A549 (cell line): ENCODE measurements at regions not wholly inside any gene's neighbourhood (a gene's known extent, or its start where the extent isn't known, plus 50 kb on each side); places are given as distances from the start of the nearest gene placed in this dataset.

Experiments used
- ATAC-seq, 2 experiments: fragments of 200-7000 bp in 1 of 2; fragments of >200 bp in 1 of 2; cut with Nextera tagmentation in 1 of 2; cut with Tn5 transposase in 1 of 2; 3 replicates each; pipeline versions ENCODE4 v1.8.0 to v1.9.1; 2018 to 2020; ENCODE audit warnings: mild to moderate bottlenecking in 1 of 2, moderate library complexity in 1 of 2
- CTCF ChIA-PET: fragments of 300-600 bp; sonication (Branson Sonifier 250); formaldehyde crosslinking; extraction: SDS; loops from one replicate; lab custom pipeline; 2021; ENCODE audit warnings: antibody characterized with exemption, inconsistent platforms; lab: Yijun Ruan, JAX
- POLR2A ChIA-PET: fragments of 350-600 bp; formaldehyde crosslinking; extraction: SDS; loops from one replicate; lab custom pipeline; 2021; ENCODE audit warnings: antibody characterized with exemption, inconsistent platforms; lab: Yijun Ruan, JAX
- DNase-seq, 2 experiments: peaks; one replicate each; pipeline versions ENCODE4 v3.0.0 to v3.0.0-alpha.2; 2011 to 2016; ENCODE audit warnings: low read depth in 1 of 2, low spot score in 1 of 2
- FAIRE-seq: peaks from 2 replicates; lab custom pipeline; 2011; peaks lifted over from hg19 to GRCh38; lab: Jason Lieb, UNC
- H3K27ac ChIP-seq, 2 experiments: fragments of >200 bp; sonication (Bioruptor Twin); formaldehyde crosslinking; 3 replicates each; pipeline ENCODE4 v1.5.1; 2016 to 2017
- H3K4me1 ChIP-seq: fragments of >200 bp; sonication (Bioruptor Twin); formaldehyde crosslinking; 3 replicates; pipeline ENCODE4 v1.6.1; 2016
- H3K4me2 ChIP-seq: fragments of >200 bp; sonication (Bioruptor Twin); formaldehyde crosslinking; 3 replicates; pipeline ENCODE4 v1.6.1; 2016
- H3K4me3 ChIP-seq: fragments of >200 bp; sonication (Bioruptor Twin); formaldehyde crosslinking; 3 replicates; pipeline ENCODE4 v1.5.1; 2016
- H3K9me3 ChIP-seq: fragments of >200 bp; sonication (Bioruptor Twin); formaldehyde crosslinking; 3 replicates; pipeline ENCODE4 v1.6.1; 2016
- BHLHE40 ChIP-seq: IDR thresholded peaks from 2 replicates; pipeline ENCODE4 v1.6.1; 2012; ENCODE audit warnings: low read depth, low read length, inconsistent platforms
- CBX8 ChIP-seq: fragments of 200-600 bp; sonication (generic); IDR thresholded peaks from 2 replicates; pipeline ENCODE4 v1.6.1; 2016
- EHMT2 ChIP-seq: fragments of 200-600 bp; sonication (generic); IDR thresholded peaks from 2 replicates; pipeline ENCODE4 v1.6.1; 2016; ENCODE audit warnings: antibody characterized with exemption, low read depth, mild to moderate bottlenecking, moderate library complexity
- EP300 ChIP-seq, 2 experiments: fragments of >200 bp; sonication (Bioruptor Twin); formaldehyde crosslinking; IDR thresholded peaks; 2 replicates in 1 of 2; 3 replicates in 1 of 2; pipeline ENCODE4 v1.6.1; 2016 to 2017
- ESRRA ChIP-seq: fragments of 150-350 bp; IDR thresholded peaks from 2 replicates; pipeline ENCODE4 v1.6.1; 2014; ENCODE audit warnings: mild to moderate bottlenecking, low read length, borderline replicate concordance
- FOSB ChIP-seq: fragments of 250-450 bp; sonication (Bioruptor Pico); IDR thresholded peaks from 2 replicates; pipeline ENCODE4 v1.5.0; 2020; ENCODE audit warnings: mild to moderate bottlenecking, moderate library complexity
- HEYL ChIP-seq: fragments of 250-450 bp; sonication (Bioruptor Pico); IDR thresholded peaks from 2 replicates; pipeline ENCODE4 v1.8.0; 2021; ENCODE audit warnings: mild to moderate bottlenecking, moderate library complexity
- HOXA7 ChIP-seq: fragments of 250-450 bp; sonication (Bioruptor Pico); IDR thresholded peaks from 2 replicates; pipeline ENCODE4 v1.5.0; 2020; ENCODE audit warnings: mild to moderate bottlenecking, moderate library complexity
- JUN ChIP-seq, 2 experiments: fragments of >200 bp; sonication (Bioruptor Twin); formaldehyde crosslinking; IDR thresholded peaks; 2 replicates in 1 of 2; 3 replicates in 1 of 2; pipeline ENCODE4 v1.6.1; 2016 to 2017
- KDM1A ChIP-seq: fragments of 200-600 bp; sonication (generic); IDR thresholded peaks from 2 replicates; pipeline ENCODE4 v1.6.1; 2016; ENCODE audit warnings: low read depth, mild to moderate bottlenecking
- PHF8 ChIP-seq: fragments of 200-600 bp; sonication (generic); IDR thresholded peaks from 2 replicates; pipeline ENCODE4 v1.6.1; 2016; ENCODE audit warnings: low read depth, mild to moderate bottlenecking, antibody characterized with exemption, moderate library complexity, borderline replicate concordance
- POLR2A ChIP-seq: IDR thresholded peaks from 2 replicates; pipeline ENCODE4 v1.6.1; 2012; ENCODE audit warnings: mild to moderate bottlenecking, low read length
- RAD21 ChIP-seq, 2 experiments: fragments of >200 bp in 1 of 2; sonication (Bioruptor Twin) in 1 of 2; formaldehyde crosslinking in 1 of 2; IDR thresholded peaks in 1 of 2; conservative IDR thresholded peaks in 1 of 2; 2 replicates in 1 of 2; 3 replicates in 1 of 2; pipeline ENCODE4 v1.6.1; 2012 to 2018; ENCODE audit warnings: inconsistent platforms in 1 of 2
- RARB ChIP-seq: fragments of 250-450 bp; sonication (Bioruptor Pico); IDR thresholded peaks from 2 replicates; pipeline ENCODE4 v1.8.0; 2021; ENCODE audit warnings: mild to moderate bottlenecking, moderate library complexity
- RNF2 ChIP-seq: fragments of 200-600 bp; sonication (generic); IDR thresholded peaks from 2 replicates; pipeline ENCODE4 v1.6.1; 2016; ENCODE audit warnings: low read depth, mild to moderate bottlenecking, antibody characterized with exemption, moderate library complexity, borderline replicate concordance
- SMC3 ChIP-seq: fragments of >200 bp; sonication (Bioruptor Twin); formaldehyde crosslinking; IDR thresholded peaks from 3 replicates; pipeline ENCODE4 v1.6.1; 2018; ENCODE audit warnings: inconsistent platforms
- TFCP2L1 ChIP-seq: fragments of 250-450 bp; sonication (Bioruptor Pico); IDR thresholded peaks from 2 replicates; pipeline ENCODE4 v1.5.0; 2021; ENCODE audit warnings: mild to moderate bottlenecking
- ZC3H11A ChIP-seq: fragments of 450-650 bp; IDR thresholded peaks from 2 replicates; pipeline ENCODE4 v1.6.1; 2014; ENCODE audit warnings: antibody characterized with exemption, mild to moderate bottlenecking
- WGBS: methylation state at CpG from one replicate; pipeline ENCODE4 v1.1.6; 2017; ENCODE audit errors: missing lambda C conversion rate; 5-methylcytosine and 5-hydroxymethylcytosine counted together
- TF ChIP-seq, protein P1 (sequence below): fragments of >200 bp; sonication (Bioruptor Twin); formaldehyde crosslinking; IDR thresholded peaks from 3 replicates; pipeline ENCODE4 v1.6.1; 2016
- TF ChIP-seq, protein P2 (sequence below): fragments of 450-650 bp; IDR thresholded peaks from 2 replicates; pipeline ENCODE4 v1.6.1; 2014; ENCODE audit warnings: antibody characterized with exemption
- TF ChIP-seq, protein P3 (sequence below): fragments of >200 bp; sonication (Bioruptor Twin); formaldehyde crosslinking; IDR thresholded peaks from 3 replicates; pipeline ENCODE4 v1.5.1; 2016

- Histone ChIP-seq H3K4me2 (no peak overlapping the region), H3K9me3 (no peaks in the 10 kb centered on the region), H3K4me3 (no peak overlapping the region), H3K4me1 (no peaks in the 10 kb centered on the region), H3K27ac (no peak overlapping the region)
- no peak for FAIRE-seq
- ChIA-PET CTCF (no interaction called here), POLR2A (no interaction called here)
- no peak for ATAC-seq
- WGBS = 68% methylated on average over 8 of the region's 8 CpGs
- no peak for TF ChIP-seq SMC3
- TF ChIP-seq FOSB (CRISPR knock-in tag) = no peak
- no peak for TF ChIP-seq BHLHE40
- no peak for TF ChIP-seq RARB
- no peak for TF ChIP-seq HOXA7 (CRISPR knock-in tag)
- TF ChIP-seq POLR2A = no peak
- no peak for TF ChIP-seq RNF2
- DNase-seq = no peak
Measured at GRCh38 chr16:73204359-73205152, 156.6 kb upstream of the ZFHX3 start.

DNA sequence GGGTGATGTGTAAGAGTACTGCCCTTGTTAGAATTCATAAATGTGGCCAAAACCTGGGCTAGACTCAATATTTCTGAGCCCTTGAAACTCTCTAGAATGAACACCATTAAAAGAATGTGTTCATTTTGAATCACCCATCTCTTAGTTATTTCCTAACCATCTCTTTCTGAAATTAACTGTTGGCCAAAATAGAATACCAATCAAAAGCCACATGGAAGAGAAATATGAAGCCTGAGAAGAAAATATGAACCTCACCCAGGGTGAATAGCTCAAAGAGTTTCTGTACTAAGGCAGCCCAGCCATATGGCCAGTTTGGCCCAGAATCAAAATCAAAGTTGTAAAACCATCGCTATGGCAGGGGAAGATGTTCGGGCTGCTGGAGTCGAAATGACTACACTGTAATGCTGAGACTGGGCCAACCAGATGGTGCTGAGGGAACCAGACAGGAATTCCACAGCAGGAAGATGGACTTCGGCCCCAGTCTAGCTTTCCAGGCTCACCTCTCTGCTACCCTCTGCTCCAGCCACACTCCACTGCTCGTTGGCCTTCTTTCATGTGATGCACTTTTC lies 154.3 kb upstream of the ZFHX3 start:
- Histone ChIP-seq H3K27ac (no peak overlapping the region; a peak in 1 of 6 replicates), H3K4me2 (no peak overlapping the region), H3K9me3 (no peaks in the 10 kb centered on the region), H3K4me3 (no peak overlapping the region), H3K4me1 (no peaks in the 10 kb centered on the region)
- ChIA-PET POLR2A (no interaction called here), CTCF (interaction anchor here (0.9 to 1.6 kb wide), 3 partner anchors 16 to 30 kb away, joined by 3 to 6 read pairs (median 3); no protein-coding TSS in a partner anchor)
- DNase-seq = peak in 1 of 2 experiments; percentile 16
- ATAC-seq = peak in 1 of 2 experiments; percentile 67; a peak in 3 of 6 replicates
- no peak for TF ChIP-seq CBX8
- TF ChIP-seq ZC3H11A = no peak
- TF ChIP-seq SMC3 = no peak
- no peak for TF ChIP-seq FOSB (CRISPR knock-in tag)
- no peak for TF ChIP-seq EP300 (IDR thresholded peaks at IDR 0.05)
- no peak for TF ChIP-seq EHMT2
- no peak for TF ChIP-seq KDM1A
- no peak for TF ChIP-seq HEYL (CRISPR knock-in tag)
- TF ChIP-seq, protein P1, sequence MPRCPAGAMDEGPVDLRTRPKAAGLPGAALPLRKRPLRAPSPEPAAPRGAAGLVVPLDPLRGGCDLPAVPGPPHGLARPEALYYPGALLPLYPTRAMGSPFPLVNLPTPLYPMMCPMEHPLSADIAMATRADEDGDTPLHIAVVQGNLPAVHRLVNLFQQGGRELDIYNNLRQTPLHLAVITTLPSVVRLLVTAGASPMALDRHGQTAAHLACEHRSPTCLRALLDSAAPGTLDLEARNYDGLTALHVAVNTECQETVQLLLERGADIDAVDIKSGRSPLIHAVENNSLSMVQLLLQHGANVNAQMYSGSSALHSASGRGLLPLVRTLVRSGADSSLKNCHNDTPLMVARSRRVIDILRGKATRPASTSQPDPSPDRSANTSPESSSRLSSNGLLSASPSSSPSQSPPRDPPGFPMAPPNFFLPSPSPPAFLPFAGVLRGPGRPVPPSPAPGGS = no peak
- no peak for TF ChIP-seq PHF8
- TF ChIP-seq JUN (IDR thresholded peaks at IDR 0.05) = no peak
- TF ChIP-seq ESRRA = no peak
- TF ChIP-seq, protein P2, sequence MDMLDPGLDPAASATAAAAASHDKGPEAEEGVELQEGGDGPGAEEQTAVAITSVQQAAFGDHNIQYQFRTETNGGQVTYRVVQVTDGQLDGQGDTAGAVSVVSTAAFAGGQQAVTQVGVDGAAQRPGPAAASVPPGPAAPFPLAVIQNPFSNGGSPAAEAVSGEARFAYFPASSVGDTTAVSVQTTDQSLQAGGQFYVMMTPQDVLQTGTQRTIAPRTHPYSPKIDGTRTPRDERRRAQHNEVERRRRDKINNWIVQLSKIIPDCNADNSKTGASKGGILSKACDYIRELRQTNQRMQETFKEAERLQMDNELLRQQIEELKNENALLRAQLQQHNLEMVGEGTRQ = no peak
- WGBS = 61% methylated on average over 5 of the region's 5 CpGs
- FAIRE-seq = no peak

DNA sequence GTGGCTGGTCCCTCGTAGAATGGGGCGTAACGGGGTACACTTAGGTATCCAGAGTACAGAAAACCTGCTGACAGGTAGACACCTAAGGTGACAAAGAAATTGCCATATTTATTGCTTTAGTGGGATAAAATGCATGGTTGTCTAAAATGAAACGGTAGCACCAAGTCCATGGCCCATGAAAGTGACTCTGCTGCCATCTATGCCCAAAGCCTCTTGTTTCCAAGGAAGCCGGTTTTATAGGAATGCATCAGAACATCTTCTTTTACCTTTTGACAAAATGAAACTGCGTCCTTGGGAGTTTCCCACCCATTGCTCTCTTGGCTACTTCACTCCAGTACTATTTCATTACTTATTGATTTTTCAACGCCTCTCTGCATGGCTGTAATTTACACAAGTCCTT lies 151.3 kb upstream of the ZFHX3 start:
- DNase-seq (peak in 1 of 2 experiments; percentile 24), FAIRE-seq (no peak)
- CTCF ChIA-PET = no interaction called here
- no peaks in the 10 kb centered on the region for H3K9me3 ChIP-seq
- POLR2A ChIA-PET = no interaction called here
- H3K4me2 ChIP-seq = no peak overlapping the region
- H3K27ac ChIP-seq = no peak overlapping the region
- 55% methylated on average over 7 of the region's 7 CpGs for WGBS
- TF ChIP-seq SMC3 = 0 out of 3 replicates have a peak, but pooled peaks have one; percentile 15
- TF ChIP-seq RNF2 = no peak
- no peak for TF ChIP-seq TFCP2L1 (CRISPR knock-in tag)
- TF ChIP-seq RAD21 (conservative IDR thresholded peaks at IDR 0.05 in 1 of 2, IDR thresholded peaks at IDR 0.05 in 1 of 2) = peak; percentile 34 to 50; a peak in 2 of 5 replicates
- TF ChIP-seq, protein P3, sequence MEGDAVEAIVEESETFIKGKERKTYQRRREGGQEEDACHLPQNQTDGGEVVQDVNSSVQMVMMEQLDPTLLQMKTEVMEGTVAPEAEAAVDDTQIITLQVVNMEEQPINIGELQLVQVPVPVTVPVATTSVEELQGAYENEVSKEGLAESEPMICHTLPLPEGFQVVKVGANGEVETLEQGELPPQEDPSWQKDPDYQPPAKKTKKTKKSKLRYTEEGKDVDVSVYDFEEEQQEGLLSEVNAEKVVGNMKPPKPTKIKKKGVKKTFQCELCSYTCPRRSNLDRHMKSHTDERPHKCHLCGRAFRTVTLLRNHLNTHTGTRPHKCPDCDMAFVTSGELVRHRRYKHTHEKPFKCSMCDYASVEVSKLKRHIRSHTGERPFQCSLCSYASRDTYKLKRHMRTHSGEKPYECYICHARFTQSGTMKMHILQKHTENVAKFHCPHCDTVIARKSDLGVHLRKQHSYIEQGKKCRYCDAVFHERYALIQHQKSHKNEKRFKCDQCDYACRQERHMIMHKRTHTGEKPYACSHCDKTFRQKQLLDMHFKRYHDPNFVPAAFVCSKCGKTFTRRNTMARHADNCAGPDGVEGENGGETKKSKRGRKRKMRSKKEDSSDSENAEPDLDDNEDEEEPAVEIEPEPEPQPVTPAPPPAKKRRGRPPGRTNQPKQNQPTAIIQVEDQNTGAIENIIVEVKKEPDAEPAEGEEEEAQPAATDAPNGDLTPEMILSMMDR = 0 out of 3 replicates have a peak, but pooled peaks have one; percentile 26
- TF ChIP-seq, all 56 proteins: peak for 3
- Histone ChIP-seq H3K4me1 (no peaks in the 10 kb centered on the region), H3K4me3 (no peak overlapping the region)
- ATAC-seq = no peak
